GM12878 (cell line): ENCODE measurements at regions not wholly inside any gene's neighbourhood (a gene's known extent, or its start where the extent isn't known, plus 50 kb on each side); places are given as distances from the start of the nearest gene placed in this dataset.

Source experiments
- ATAC-seq: fragments of 200-7000 bp; cut with Tn5 transposase; 3 replicates; pipeline ENCODE4 v1.9.1; 2020; ENCODE audit warnings: mild to moderate bottlenecking, moderate library complexity
- BruUV-seq: library from RNA; stranded (reverse); fragments of 400-500 nt; replicated peaks from 2 replicates; lab custom pipeline; 2021; lab: Mats Ljungman, UMichigan
- CTCF ChIA-PET: fragments of 300-600 bp; sonication (Branson Sonifier 250); formaldehyde crosslinking; extraction: SDS; loops from one replicate; lab custom pipeline; 2021; ENCODE audit warnings: inconsistent platforms; lab: Yijun Ruan, JAX
- POLR2A ChIA-PET: fragments of 350-600 bp; formaldehyde crosslinking; extraction: SDS; loops from one replicate; lab custom pipeline; 2021; ENCODE audit warnings: inconsistent platforms; lab: Charles Lee
- RAD21 ChIA-PET: fragments of 300-600 bp; sonication (Branson Sonifier 250); formaldehyde crosslinking; loops from one replicate; lab custom pipeline; 2023; ENCODE audit warnings: antibody characterized with exemption; ENCODE audit not compliant: unreplicated experiment; lab: Charles Lee
- SMC1A ChIA-PET: fragments of 300-600 bp; sonication (Branson Sonifier 250); formaldehyde crosslinking; loops from one replicate; lab custom pipeline; 2023; ENCODE audit not compliant: unreplicated experiment, uncharacterized antibody; lab: Charles Lee
- DNase-seq: peaks from one replicate; pipeline ENCODE4 v3.0.0-alpha.2; 2011; ENCODE audit warnings: low read depth, low spot score
- FAIRE-seq: peaks from 3 replicates; lab custom pipeline; 2011; peaks lifted over from hg19 to GRCh38; lab: Jason Lieb, UNC
- H2AFZ ChIP-seq: 2 replicates; pipeline ENCODE4 v1.6.0; 2011; ENCODE audit warnings: low read depth, low read length, control low read depth; ENCODE audit not compliant: control insufficient read depth
- H3K27ac ChIP-seq: 2 replicates; pipeline ENCODE4 v1.5.1; 2011; ENCODE audit warnings: control low read depth; ENCODE audit not compliant: control insufficient read depth, insufficient read depth
- H3K27me3 ChIP-seq, 2 experiments: replicated peaks in 1 of 2; 2 replicates each; pipeline versions ENCODE4 v1.6.0 to v1.6.1; 2011; ENCODE audit warnings: low read length in 1 of 2; ENCODE audit not compliant: control insufficient read depth in 2 of 2, insufficient read depth in 2 of 2
- H3K36me3 ChIP-seq, 2 experiments: 2 replicates each; pipeline ENCODE4 v1.5.1; 2011; ENCODE audit warnings: low read length in 1 of 2; ENCODE audit not compliant: control insufficient read depth in 2 of 2, insufficient read depth in 2 of 2
- H3K4me1 ChIP-seq: 2 replicates; pipeline ENCODE4 v1.6.1; 2011; ENCODE audit warnings: mild to moderate bottlenecking, low read length, moderate library complexity, mixed read lengths; ENCODE audit not compliant: control insufficient read depth, insufficient read depth
- H3K4me2 ChIP-seq: 2 replicates; pipeline ENCODE4 v1.6.0; 2011; ENCODE audit warnings: control low read depth; ENCODE audit not compliant: control insufficient read depth, insufficient read depth
- H3K4me3 ChIP-seq: fragments of 200-600 bp; sonication (generic); 2 replicates; pipeline ENCODE4 v1.5.1; 2016
- H3K79me2 ChIP-seq: 2 replicates; pipeline ENCODE4 v1.6.0; 2011; ENCODE audit warnings: low read length; ENCODE audit not compliant: control insufficient read depth, insufficient read depth
- H3K9ac ChIP-seq: 2 replicates; pipeline ENCODE4 v1.8.0; 2011; ENCODE audit warnings: low read length, control low read depth, mixed read lengths; ENCODE audit not compliant: control insufficient read depth, insufficient read depth
- H3K9me3 ChIP-seq: replicated peaks from 3 replicates; pipeline ENCODE4 v1.5.1; 2011; ENCODE audit warnings: mild to moderate bottlenecking, low read length; ENCODE audit not compliant: control insufficient read depth, insufficient read depth
- H4K20me1 ChIP-seq: 2 replicates; pipeline ENCODE4 v1.6.0; 2011; ENCODE audit not compliant: control insufficient read depth, insufficient read depth
- LARP7 ChIP-seq: fragments of 450-650 bp; IDR thresholded peaks from 2 replicates; pipeline ENCODE4 v1.6.1; 2017; ENCODE audit warnings: mild to moderate bottlenecking
- POLR2AphosphoS2 ChIP-seq: IDR thresholded peaks from 2 replicates; pipeline ENCODE4 v1.6.1; 2011; ENCODE audit warnings: low read depth, mild to moderate bottlenecking, low read length, improper control_type of control experiment, moderate library complexity
- TCF12 ChIP-seq: IDR thresholded peaks from 2 replicates; pipeline ENCODE4 v1.6.1; 2011; ENCODE audit warnings: low read depth, mild to moderate bottlenecking, low read length
- ZBED1 ChIP-seq: IDR thresholded peaks from 2 replicates; pipeline ENCODE4 v1.6.1; 2016; ENCODE audit warnings: borderline replicate concordance
- ZBTB4 ChIP-seq: fragments of 450-650 bp; formaldehyde crosslinking; IDR thresholded peaks from 2 replicates; pipeline ENCODE4 v1.4.0; 2022; ENCODE audit warnings: mild to moderate bottlenecking, moderate library complexity
- WGBS: methylation state at CpG from one replicate; pipeline ENCODE4 v1.1.6; 2016; ENCODE audit warnings: low lambda C conversion rate; ENCODE audit not compliant: insufficient replicate concordance, insufficient coverage; ENCODE audit errors: missing lambda C conversion rate; 5-methylcytosine and 5-hydroxymethylcytosine counted together
- in situ Hi-C: fragments of 300-500 bp; cut with MboI; formaldehyde crosslinking; loops from 9 replicates; pipeline ENCODE4 v1.14.3; 2018; ENCODE audit warnings: mixed read lengths
- intact Hi-C: fragments of 100-400 bp; cut with micrococcal nuclease; formaldehyde crosslinking; loops from one replicate; pipeline ENCODE4 v1.14.2; 2022; ENCODE audit not compliant: unreplicated experiment

- Histone ChIP-seq H3K27me3 (no peaks in the 10 kb centered on the region), H3K4me1 (no peaks in the 10 kb centered on the region), H2AFZ (no peak overlapping the region), H3K4me2 (no peak overlapping the region), H3K79me2 (no peaks in the 10 kb centered on the region), H3K36me3 (no peaks in the 10 kb centered on the region), H3K9me3 (no peaks in the 10 kb centered on the region; the same call in 2 of the 3 replicates), H3K4me3 (no peak overlapping the region), H3K27ac (no peak overlapping the region), H3K9ac (no peak overlapping the region), H4K20me1 (no peaks in the 10 kb centered on the region)
- CTCF ChIA-PET: no interaction called here
- DNase-seq (no peak), FAIRE-seq (no peak), ATAC-seq (no peak)
- POLR2A ChIA-PET: no interaction called here
- in situ Hi-C loops: no loop called here
- intact Hi-C loops: no loop called here
- TF ChIP-seq ZBTB4 (CRISPR knock-in tag) (no peak), TCF12 (no peak), LARP7 (no peak), ZBED1 (no peak), POLR2AphosphoS2 (no peak)
- RAD21 ChIA-PET: no interaction called here
- WGBS: 23% methylated on average over 10 of the region's 10 CpGs
- BruUV-seq: no TSS peak
- SMC1A ChIA-PET: no interaction called here
Observed at GRCh38 chr15:25171111-25171811, 216.5 kb downstream of the SNRPN start.
